GM23338 (cell line): ENCODE measurements at regions not wholly inside any gene's neighbourhood (a gene's known extent, or its start where the extent isn't known, plus 50 kb on each side); places are given as distances from the start of the nearest gene placed in this dataset.

Source experiments
- ATAC-seq: fragments of 200-7000 bp; cut with Tn5 transposase; 3 replicates; pipeline ENCODE4 v1.9.1; 2020
- DNase-seq: peaks from one replicate; pipeline ENCODE4 v3.0.0-alpha.2; 2015; ENCODE audit warnings: low spot score
- H2AFZ ChIP-seq: fragments of 200-600 bp; sonication (generic); 2 replicates; pipeline ENCODE4 v1.8.0; 2016; ENCODE audit warnings: antibody characterized with exemption, mild to moderate bottlenecking, moderate library complexity
- H3F3A ChIP-seq: fragments of 200-600 bp; sonication (generic); replicated peaks from 2 replicates; pipeline ENCODE4 v1.8.0; 2017; ENCODE audit warnings: antibody characterized with exemption, mixed run types, low read depth
- H3K27ac ChIP-seq: fragments of 200-600 bp; sonication (generic); 2 replicates; pipeline ENCODE4 v1.6.1; 2016; ENCODE audit warnings: low read depth
- H3K27me3 ChIP-seq: fragments of 200-600 bp; sonication (generic); 2 replicates; pipeline ENCODE4 v1.8.0; 2016; ENCODE audit warnings: mild to moderate bottlenecking, mixed run types, moderate library complexity; ENCODE audit not compliant: insufficient read depth
- H3K36me3 ChIP-seq: fragments of 200-600 bp; sonication (generic); 2 replicates; pipeline ENCODE4 v1.8.0; 2016; ENCODE audit warnings: mild to moderate bottlenecking; ENCODE audit not compliant: insufficient read depth
- H3K4me1 ChIP-seq: fragments of 200-600 bp; sonication (generic); 2 replicates; pipeline ENCODE4 v1.8.0; 2016; ENCODE audit warnings: mild to moderate bottlenecking, moderate library complexity; ENCODE audit not compliant: insufficient read depth
- H3K4me2 ChIP-seq: fragments of 200-600 bp; sonication (generic); 2 replicates; pipeline ENCODE4 v1.7.1; 2017; ENCODE audit warnings: mixed run types
- H3K4me3 ChIP-seq: fragments of 200-600 bp; sonication (generic); 2 replicates; pipeline ENCODE4 v1.6.1; 2016; ENCODE audit warnings: mixed run types
- H3K79me2 ChIP-seq: fragments of 200-600 bp; sonication (generic); replicated peaks from 2 replicates; pipeline ENCODE4 v1.8.0; 2017; ENCODE audit warnings: mild to moderate bottlenecking; ENCODE audit not compliant: insufficient read depth
- H3K9me2 ChIP-seq: fragments of 200-600 bp; sonication (generic); 2 replicates; pipeline ENCODE4 v1.8.0; 2017; ENCODE audit not compliant: insufficient read depth
- H4K20me1 ChIP-seq: fragments of 200-600 bp; sonication (generic); replicated peaks from 2 replicates; pipeline ENCODE4 v1.8.0; 2017; ENCODE audit warnings: mild to moderate bottlenecking; ENCODE audit not compliant: insufficient read depth
- H3K27ac Mint-ChIP-seq: 2 replicates; pipeline ENCODE4 v1.8.0; 2020; ENCODE audit warnings: inconsistent platforms, mild to moderate bottlenecking, moderate library complexity, mixed read lengths
- H3K27me3 Mint-ChIP-seq: 3 replicates; pipeline ENCODE4 v1.8.0; 2022; ENCODE audit warnings: low read depth, mild to moderate bottlenecking, moderate library complexity, mixed read lengths, inconsistent platforms; ENCODE audit not compliant: insufficient read depth, poor library complexity
- H3K36me3 Mint-ChIP-seq: 3 replicates; pipeline ENCODE4 v1.8.0; 2021; ENCODE audit warnings: low read depth, mild to moderate bottlenecking, inconsistent platforms, moderate library complexity, mixed read lengths
- H3K4me1 Mint-ChIP-seq: 3 replicates; pipeline ENCODE4 v1.8.0; 2020; ENCODE audit warnings: mild to moderate bottlenecking, inconsistent platforms, mixed read lengths
- H3K4me3 Mint-ChIP-seq: 3 replicates; pipeline ENCODE4 v1.8.0; 2021; ENCODE audit warnings: moderate library complexity, mild to moderate bottlenecking, inconsistent platforms, mixed read lengths
- H3K9me3 Mint-ChIP-seq: 3 replicates; pipeline ENCODE4 v1.8.0; 2020; ENCODE audit warnings: moderate library complexity, mild to moderate bottlenecking, inconsistent platforms, mixed read lengths
- CREB1 ChIP-seq: fragments of 250-450 bp; sonication (Bioruptor Pico); IDR thresholded peaks from 2 replicates; pipeline ENCODE4 v1.5.0; 2020; ENCODE audit warnings: low read depth, mild to moderate bottlenecking, moderate library complexity
- EZH2 ChIP-seq: fragments of 200-600 bp; sonication (generic); IDR thresholded peaks from one replicate; pipeline ENCODE4 v1.8.0; 2017; ENCODE audit warnings: antibody characterized with exemption, mild to moderate bottlenecking, low read depth; ENCODE audit not compliant: unreplicated experiment
- JUNB ChIP-seq: IDR thresholded peaks from one replicate; pipeline ENCODE4 v1.6.1; 2016; ENCODE audit warnings: antibody characterized with exemption; ENCODE audit not compliant: unreplicated experiment
- NANOG ChIP-seq: IDR thresholded peaks from 2 replicates; pipeline ENCODE4 v1.6.1; 2016; ENCODE audit warnings: antibody characterized with exemption, borderline replicate concordance
- POLR2AphosphoS5 ChIP-seq: IDR thresholded peaks from 2 replicates; pipeline ENCODE4 v1.6.1; 2016; ENCODE audit warnings: antibody characterized with exemption, low read depth
- ZNF331 ChIP-seq: fragments of 250-450 bp; sonication (Bioruptor Pico); IDR thresholded peaks from 2 replicates; pipeline ENCODE4 v1.5.0; 2020; ENCODE audit warnings: low read depth, mild to moderate bottlenecking, moderate library complexity
- TF ChIP-seq, protein P1 (sequence below): IDR thresholded peaks from one replicate; pipeline ENCODE4 v1.6.1; 2018; ENCODE audit warnings: antibody characterized with exemption; ENCODE audit not compliant: unreplicated experiment
- TF ChIP-seq, protein P2 (sequence below), 2 experiments: fragments of 200-600 bp in 1 of 2; sonication (generic) in 1 of 2; conservative IDR thresholded peaks; 2 replicates each; pipeline versions ENCODE4 v1.5.1 to v1.6.1; 2016 to 2017; ENCODE audit warnings: antibody characterized with exemption in 2 of 2, low read depth in 2 of 2, mild to moderate bottlenecking in 2 of 2, moderate library complexity in 1 of 2

DNA sequence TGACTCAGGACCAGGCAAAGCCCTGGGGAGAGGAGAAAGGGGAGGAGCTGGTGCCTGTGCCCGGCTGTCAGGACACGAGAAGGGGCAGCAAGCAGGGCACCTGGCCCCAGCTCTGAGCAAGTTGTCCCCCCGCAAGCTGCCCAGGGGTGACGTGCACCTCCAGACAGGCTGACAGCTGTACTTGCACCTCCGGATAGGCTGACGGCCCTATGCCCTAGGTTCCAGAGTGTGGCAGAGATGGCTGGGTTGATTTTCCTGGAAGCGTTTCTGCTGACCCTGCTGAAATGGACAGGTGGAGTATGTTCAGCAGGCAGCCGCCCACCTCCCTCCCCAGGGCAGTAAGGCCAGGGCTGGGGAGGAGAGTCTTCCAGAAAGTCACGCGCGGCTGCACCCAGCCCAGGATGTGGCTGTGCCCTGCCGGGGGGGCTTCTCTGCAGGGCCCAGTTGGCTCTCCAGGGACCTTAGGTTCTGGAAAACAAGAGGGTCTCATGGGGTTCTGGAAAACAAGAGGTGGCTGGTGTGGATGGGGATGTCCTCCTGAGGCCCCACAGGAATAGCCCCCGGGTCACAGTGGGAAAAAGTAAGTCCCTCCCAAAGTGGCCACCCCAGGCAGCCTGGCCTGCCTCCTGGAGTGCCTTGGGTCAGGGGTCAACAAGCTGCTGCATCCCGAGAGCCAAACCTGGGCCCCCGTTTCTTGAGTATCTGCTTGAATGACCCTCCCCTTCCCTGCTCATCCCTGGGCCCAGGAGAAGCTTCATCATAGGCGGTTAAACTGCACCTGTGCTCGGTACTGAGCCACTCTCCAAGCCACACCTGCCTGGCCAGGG, 71.4 kb upstream of the OTOS start:
- Histone ChIP-seq H2AFZ (no peak overlapping the region), H3K4me2 (no peak overlapping the region), H3F3A (no peaks in the 10 kb centered on the region), H3K4me1 (no peaks in the 10 kb centered on the region), H3K4me3 (no peak overlapping the region), H4K20me1 (no peaks in the 10 kb centered on the region), H3K9me2 (no peaks in the 10 kb centered on the region), H3K36me3 (no peaks in the 10 kb centered on the region), H3K27me3 (no peaks in the 10 kb centered on the region), H3K27ac (no peak overlapping the region), H3K79me2 (no peaks in the 10 kb centered on the region)
- TF ChIP-seq, protein P1, sequence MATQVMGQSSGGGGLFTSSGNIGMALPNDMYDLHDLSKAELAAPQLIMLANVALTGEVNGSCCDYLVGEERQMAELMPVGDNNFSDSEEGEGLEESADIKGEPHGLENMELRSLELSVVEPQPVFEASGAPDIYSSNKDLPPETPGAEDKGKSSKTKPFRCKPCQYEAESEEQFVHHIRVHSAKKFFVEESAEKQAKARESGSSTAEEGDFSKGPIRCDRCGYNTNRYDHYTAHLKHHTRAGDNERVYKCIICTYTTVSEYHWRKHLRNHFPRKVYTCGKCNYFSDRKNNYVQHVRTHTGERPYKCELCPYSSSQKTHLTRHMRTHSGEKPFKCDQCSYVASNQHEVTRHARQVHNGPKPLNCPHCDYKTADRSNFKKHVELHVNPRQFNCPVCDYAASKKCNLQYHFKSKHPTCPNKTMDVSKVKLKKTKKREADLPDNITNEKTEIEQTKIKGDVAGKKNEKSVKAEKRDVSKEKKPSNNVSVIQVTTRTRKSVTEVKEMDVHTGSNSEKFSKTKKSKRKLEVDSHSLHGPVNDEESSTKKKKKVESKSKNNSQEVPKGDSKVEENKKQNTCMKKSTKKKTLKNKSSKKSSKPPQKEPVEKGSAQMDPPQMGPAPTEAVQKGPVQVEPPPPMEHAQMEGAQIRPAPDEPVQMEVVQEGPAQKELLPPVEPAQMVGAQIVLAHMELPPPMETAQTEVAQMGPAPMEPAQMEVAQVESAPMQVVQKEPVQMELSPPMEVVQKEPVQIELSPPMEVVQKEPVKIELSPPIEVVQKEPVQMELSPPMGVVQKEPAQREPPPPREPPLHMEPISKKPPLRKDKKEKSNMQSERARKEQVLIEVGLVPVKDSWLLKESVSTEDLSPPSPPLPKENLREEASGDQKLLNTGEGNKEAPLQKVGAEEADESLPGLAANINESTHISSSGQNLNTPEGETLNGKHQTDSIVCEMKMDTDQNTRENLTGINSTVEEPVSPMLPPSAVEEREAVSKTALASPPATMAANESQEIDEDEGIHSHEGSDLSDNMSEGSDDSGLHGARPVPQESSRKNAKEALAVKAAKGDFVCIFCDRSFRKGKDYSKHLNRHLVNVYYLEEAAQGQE = no peak
- TF ChIP-seq, protein P2, sequence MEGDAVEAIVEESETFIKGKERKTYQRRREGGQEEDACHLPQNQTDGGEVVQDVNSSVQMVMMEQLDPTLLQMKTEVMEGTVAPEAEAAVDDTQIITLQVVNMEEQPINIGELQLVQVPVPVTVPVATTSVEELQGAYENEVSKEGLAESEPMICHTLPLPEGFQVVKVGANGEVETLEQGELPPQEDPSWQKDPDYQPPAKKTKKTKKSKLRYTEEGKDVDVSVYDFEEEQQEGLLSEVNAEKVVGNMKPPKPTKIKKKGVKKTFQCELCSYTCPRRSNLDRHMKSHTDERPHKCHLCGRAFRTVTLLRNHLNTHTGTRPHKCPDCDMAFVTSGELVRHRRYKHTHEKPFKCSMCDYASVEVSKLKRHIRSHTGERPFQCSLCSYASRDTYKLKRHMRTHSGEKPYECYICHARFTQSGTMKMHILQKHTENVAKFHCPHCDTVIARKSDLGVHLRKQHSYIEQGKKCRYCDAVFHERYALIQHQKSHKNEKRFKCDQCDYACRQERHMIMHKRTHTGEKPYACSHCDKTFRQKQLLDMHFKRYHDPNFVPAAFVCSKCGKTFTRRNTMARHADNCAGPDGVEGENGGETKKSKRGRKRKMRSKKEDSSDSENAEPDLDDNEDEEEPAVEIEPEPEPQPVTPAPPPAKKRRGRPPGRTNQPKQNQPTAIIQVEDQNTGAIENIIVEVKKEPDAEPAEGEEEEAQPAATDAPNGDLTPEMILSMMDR (conservative IDR thresholded peaks at IDR 0.05; ENCODE audit: low read depth in 2 of 2) = no peak
- no peak for TF ChIP-seq JUNB
- H3K4me3 Mint-ChIP-seq = no peak overlapping the region
- no peaks in the 10 kb centered on the region for H3K4me1 Mint-ChIP-seq
- H3K9me3 Mint-ChIP-seq = peaks cover 5% of the 10 kb centered on the region; the same call in 2 of the 3 replicates
- H3K36me3 Mint-ChIP-seq = no peaks in the 10 kb centered on the region
- H3K27me3 Mint-ChIP-seq = peaks cover 10% of the 10 kb centered on the region
- DNase-seq (no peak), ATAC-seq (no peak)
- no peak overlapping the region for H3K27ac Mint-ChIP-seq

DNA sequence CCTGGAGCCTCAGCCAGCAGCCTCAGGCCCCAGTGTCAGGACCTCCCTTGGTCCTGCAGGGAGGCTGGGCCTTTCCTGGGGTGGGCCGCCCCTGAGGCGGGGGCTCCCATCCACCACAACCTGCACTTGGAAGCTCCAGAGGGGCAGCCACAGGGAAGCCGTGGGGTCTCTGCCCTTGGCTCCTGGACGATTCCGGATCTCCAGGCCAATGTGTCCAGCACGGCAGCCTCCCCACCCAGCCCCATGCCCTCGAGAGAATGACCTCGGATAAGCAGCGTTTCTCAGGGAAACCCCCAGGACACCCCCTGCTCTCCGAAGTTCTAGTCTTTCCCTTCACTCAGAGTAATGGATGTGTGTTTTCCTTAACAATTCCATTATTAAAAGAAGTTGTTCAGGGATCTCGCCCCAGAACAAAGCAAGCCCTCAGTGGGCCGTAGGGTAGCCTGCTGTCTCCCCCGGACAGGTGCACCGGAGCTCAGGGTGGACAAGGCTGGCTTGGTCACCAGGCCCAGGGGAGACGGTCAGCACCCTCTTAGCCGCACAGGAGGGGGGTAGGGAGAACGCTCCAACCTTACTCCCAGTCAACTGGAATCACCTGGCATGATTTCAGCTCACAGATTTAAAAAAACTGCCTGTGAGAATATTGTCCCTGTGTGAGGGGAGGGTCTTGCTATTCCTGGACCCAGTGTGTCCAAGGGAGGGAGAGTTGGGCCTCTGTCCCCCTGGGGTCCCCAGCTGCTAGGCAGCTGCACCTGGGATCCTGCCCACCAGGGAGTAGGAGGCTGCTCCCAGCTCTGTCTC, 72.2 kb upstream of the OTOS start:
- Histone ChIP-seq H4K20me1 (no peaks in the 10 kb centered on the region), H3F3A (no peaks in the 10 kb centered on the region), H3K4me2 (no peak overlapping the region), H3K4me3 (no peak overlapping the region), H3K79me2 (no peaks in the 10 kb centered on the region), H3K27me3 (no peaks in the 10 kb centered on the region), H3K36me3 (no peaks in the 10 kb centered on the region), H3K27ac (no peak overlapping the region), H2AFZ (no peak overlapping the region), H3K4me1 (no peaks in the 10 kb centered on the region), H3K9me2 (no peaks in the 10 kb centered on the region)
- no peak for ATAC-seq
- H3K27me3 Mint-ChIP-seq = peaks cover 12% of the 10 kb centered on the region
- no peaks in the 10 kb centered on the region for H3K4me1 Mint-ChIP-seq
- H3K4me3 Mint-ChIP-seq = no peak overlapping the region
- peaks cover 1% of the 10 kb centered on the region; the same call in 1 of the 3 replicates for H3K9me3 Mint-ChIP-seq
- no peaks in the 10 kb centered on the region for H3K36me3 Mint-ChIP-seq
- no peak for DNase-seq
- H3K27ac Mint-ChIP-seq = no peak overlapping the region
- TF ChIP-seq EZH2 (no peak), NANOG (no peak), ZNF331 (CRISPR knock-in tag) (no peak), CREB1 (CRISPR knock-in tag) (no peak), POLR2AphosphoS5 (no peak)
- TF ChIP-seq, protein P2 (conservative IDR thresholded peaks at IDR 0.05; ENCODE audit: low read depth in 2 of 2) = no peak
